ENCODE measurements at regions not wholly inside any gene's neighbourhood (a gene's known extent, or its start where the extent isn't known, plus 50 kb on each side); places are given as distances from the start of the nearest gene placed in this dataset.

GRCh38 chr9:82554381-82554780 lies 508.6 kb downstream of the RASEF start:
- TF ChIP-seq POLR2A (IDR thresholded peaks at IDR 0.05) (no peak), CTCF (IDR thresholded peaks at IDR 0.05) (no peak)

All from esophagus squamous epithelium (tissue), 4 donors.